Gastrocnemius medialis (tissue), 4 donors: ENCODE measurements at regions not wholly inside any gene's neighbourhood (a gene's known extent, or its start where the extent isn't known, plus 50 kb on each side); places are given as distances from the start of the nearest gene placed in this dataset.

Experiments used
- POLR2A ChIP-seq, 2 donors: fragments of 450-650 bp; IDR thresholded peaks; one replicate each; pipeline ENCODE4 v1.6.1; 2017; ENCODE audit warnings: antibody characterized with exemption in 2 of 2, mild to moderate bottlenecking in 2 of 2, moderate library complexity in 2 of 2
- TF ChIP-seq, protein P1 (sequence below), 5 experiments: fragments of 450-650 bp in 3 of 5; fragments of 200-600 bp in 2 of 5; sonication (generic) in 2 of 5; IDR thresholded peaks in 4 of 5; conservative IDR thresholded peaks in 1 of 5; 1 replicate in 4 of 5; 2 replicates in 1 of 5; pipeline ENCODE4 v1.5.1; 2016 to 2019; ENCODE audit warnings: antibody characterized with exemption in 5 of 5, mild to moderate bottlenecking in 3 of 5, moderate library complexity in 3 of 5

DNA sequence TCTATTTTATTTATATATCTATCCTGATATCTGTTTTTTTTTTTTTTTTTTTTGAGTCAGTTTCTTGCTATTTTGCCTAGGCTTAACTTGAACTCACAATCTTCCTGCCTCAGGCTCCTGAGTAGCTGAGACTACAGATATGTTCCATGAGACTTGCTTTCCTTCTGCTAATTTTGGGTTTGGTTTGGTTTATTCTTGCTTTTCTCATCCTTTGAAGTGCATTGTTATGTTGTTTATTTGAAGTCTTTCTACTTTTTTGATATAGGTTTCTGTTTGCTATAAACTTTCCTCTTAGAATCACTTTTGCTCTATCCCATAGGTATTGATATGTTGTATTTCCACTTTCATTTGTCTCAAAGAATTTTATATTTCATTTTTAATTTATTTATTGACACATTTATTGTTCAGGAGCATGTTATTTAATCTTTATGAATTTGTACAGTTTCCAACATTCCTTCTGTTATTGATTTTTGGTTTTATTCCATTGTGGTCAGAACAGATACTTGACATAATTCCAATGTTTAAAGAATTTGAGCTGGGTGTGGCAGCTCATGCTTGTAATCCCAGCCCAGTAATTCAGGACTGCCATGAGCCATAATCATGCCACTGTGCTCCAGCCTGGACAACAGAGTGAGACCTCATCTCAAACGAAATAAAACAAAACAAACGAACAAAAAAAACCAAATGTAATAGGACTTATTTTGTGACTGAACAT is 62.3 kb upstream of the PLSCR4 start:
- TF ChIP-seq, protein P1, sequence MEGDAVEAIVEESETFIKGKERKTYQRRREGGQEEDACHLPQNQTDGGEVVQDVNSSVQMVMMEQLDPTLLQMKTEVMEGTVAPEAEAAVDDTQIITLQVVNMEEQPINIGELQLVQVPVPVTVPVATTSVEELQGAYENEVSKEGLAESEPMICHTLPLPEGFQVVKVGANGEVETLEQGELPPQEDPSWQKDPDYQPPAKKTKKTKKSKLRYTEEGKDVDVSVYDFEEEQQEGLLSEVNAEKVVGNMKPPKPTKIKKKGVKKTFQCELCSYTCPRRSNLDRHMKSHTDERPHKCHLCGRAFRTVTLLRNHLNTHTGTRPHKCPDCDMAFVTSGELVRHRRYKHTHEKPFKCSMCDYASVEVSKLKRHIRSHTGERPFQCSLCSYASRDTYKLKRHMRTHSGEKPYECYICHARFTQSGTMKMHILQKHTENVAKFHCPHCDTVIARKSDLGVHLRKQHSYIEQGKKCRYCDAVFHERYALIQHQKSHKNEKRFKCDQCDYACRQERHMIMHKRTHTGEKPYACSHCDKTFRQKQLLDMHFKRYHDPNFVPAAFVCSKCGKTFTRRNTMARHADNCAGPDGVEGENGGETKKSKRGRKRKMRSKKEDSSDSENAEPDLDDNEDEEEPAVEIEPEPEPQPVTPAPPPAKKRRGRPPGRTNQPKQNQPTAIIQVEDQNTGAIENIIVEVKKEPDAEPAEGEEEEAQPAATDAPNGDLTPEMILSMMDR (IDR thresholded peaks at IDR 0.05 in 4 of 5, conservative IDR thresholded peaks at IDR 0.05 in 1 of 5): no peak
- TF ChIP-seq POLR2A (IDR thresholded peaks at IDR 0.05): no peak
